ENCODE measurements at regions not wholly inside any gene's neighbourhood (a gene's known extent, or its start where the extent isn't known, plus 50 kb on each side); places are given as distances from the start of the nearest gene placed in this dataset.
"Not testable (repeated sequence)": the region's sequence is repeated elsewhere in the genome, so short reads cannot be mapped to it uniquely, and the experiment has no call there.

GRCh38 chr6:14468647-14469321, 351.2 kb downstream of the CD83 start:
- no peak for DNase-seq

GRCh38 chr6:14470101-14470500, 352.5 kb downstream of the CD83 start:
- DNase-seq, result no peak

- DNase-seq, result no peak
Observed at GRCh38 chr6:14470671-14471070, 353.1 kb downstream of the CD83 start.

GRCh38 chr6:14472255-14472985, 354.8 kb downstream of the CD83 start:
- DNase-seq, result no peak

GRCh38 chr6:14472986-14473337, 355.4 kb downstream of the CD83 start:
- no peak for DNase-seq

- no peak for DNase-seq
Observed at GRCh38 chr6:14474816-14475215, 357.2 kb downstream of the CD83 start.

GRCh38 chr6:14475306-14475705, 357.7 kb downstream of the CD83 start:
- DNase-seq, result no peak

- no peak for DNase-seq
Observed at GRCh38 chr6:14476793-14477531, 359.4 kb downstream of the CD83 start.

- no peak for DNase-seq
Observed at GRCh38 chr6:14477559-14477958, 360.0 kb downstream of the CD83 start.

GRCh38 chr6:14478381-14479225, 361.0 kb downstream of the CD83 start:
- no peak for DNase-seq

- DNase-seq, result not testable (repeated sequence)
Observed at GRCh38 chr6:14481946-14482345, 364.4 kb downstream of the CD83 start.

- no peak for DNase-seq
Observed at GRCh38 chr6:14487625-14488024, 370.1 kb downstream of the CD83 start.

- DNase-seq, result no peak
Observed at GRCh38 chr6:14488180-14488579, 370.6 kb downstream of the CD83 start.

- DNase-seq, result no peak
Observed at GRCh38 chr6:14489445-14489844, 371.9 kb downstream of the CD83 start.

- DNase-seq, result no peak
Observed at GRCh38 chr6:14498748-14499147, 381.2 kb downstream of the CD83 start.

- DNase-seq, result no peak
Observed at GRCh38 chr6:14499309-14499708, 381.7 kb downstream of the CD83 start.

- no peak for DNase-seq
Observed at GRCh38 chr6:14499841-14500240, 382.3 kb downstream of the CD83 start.

GRCh38 chr6:14500809-14501208, 383.2 kb downstream of the CD83 start:
- no peak for DNase-seq

- DNase-seq, result no peak
Observed at GRCh38 chr6:14501240-14501639, 383.7 kb downstream of the CD83 start.

GRCh38 chr6:14501914-14502313, 384.3 kb downstream of the CD83 start:
- no peak for DNase-seq

- no peak for DNase-seq
Observed at GRCh38 chr6:14502551-14502950, 385.0 kb downstream of the CD83 start.

GRCh38 chr6:14505401-14505800, 387.8 kb downstream of the CD83 start:
- DNase-seq, result no peak

- DNase-seq, result no peak
Observed at GRCh38 chr6:14506656-14507246, 389.2 kb downstream of the CD83 start.
